K562 (cell line): ENCODE measurements at regions not wholly inside any gene's neighbourhood (a gene's known extent, or its start where the extent isn't known, plus 50 kb on each side); places are given as distances from the start of the nearest gene placed in this dataset.

Source experiments
- TF ChIP-seq, protein P1 (sequence below): fragments of 250-450 bp; sonication (Bioruptor Pico); IDR thresholded peaks from 2 replicates; pipeline ENCODE4 v1.8.0; 2022; ENCODE audit warnings: inconsistent platforms
- TF ChIP-seq, protein P2 (sequence below): fragments of 450-650 bp; IDR thresholded peaks from 2 replicates; pipeline ENCODE4 v1.6.1; 2016; ENCODE audit warnings: mild to moderate bottlenecking, moderate library complexity
- TF ChIP-seq, protein P3 (sequence below), 2 experiments: fragments of 450-650 bp; formaldehyde crosslinking in 1 of 2; IDR thresholded peaks; 2 replicates each; pipeline versions ENCODE4 v1.4.0 to v1.6.1; 2014 to 2020; ENCODE audit warnings: mild to moderate bottlenecking in 2 of 2, borderline replicate concordance in 1 of 2, low read depth in 1 of 2

- TF ChIP-seq, protein P1, sequence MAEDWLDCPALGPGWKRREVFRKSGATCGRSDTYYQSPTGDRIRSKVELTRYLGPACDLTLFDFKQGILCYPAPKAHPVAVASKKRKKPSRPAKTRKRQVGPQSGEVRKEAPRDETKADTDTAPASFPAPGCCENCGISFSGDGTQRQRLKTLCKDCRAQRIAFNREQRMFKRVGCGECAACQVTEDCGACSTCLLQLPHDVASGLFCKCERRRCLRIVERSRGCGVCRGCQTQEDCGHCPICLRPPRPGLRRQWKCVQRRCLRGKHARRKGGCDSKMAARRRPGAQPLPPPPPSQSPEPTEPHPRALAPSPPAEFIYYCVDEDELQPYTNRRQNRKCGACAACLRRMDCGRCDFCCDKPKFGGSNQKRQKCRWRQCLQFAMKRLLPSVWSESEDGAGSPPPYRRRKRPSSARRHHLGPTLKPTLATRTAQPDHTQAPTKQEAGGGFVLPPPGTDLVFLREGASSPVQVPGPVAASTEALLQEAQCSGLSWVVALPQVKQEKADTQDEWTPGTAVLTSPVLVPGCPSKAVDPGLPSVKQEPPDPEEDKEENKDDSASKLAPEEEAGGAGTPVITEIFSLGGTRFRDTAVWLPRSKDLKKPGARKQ (CRISPR knock-in tag): no peak
- TF ChIP-seq, protein P2, sequence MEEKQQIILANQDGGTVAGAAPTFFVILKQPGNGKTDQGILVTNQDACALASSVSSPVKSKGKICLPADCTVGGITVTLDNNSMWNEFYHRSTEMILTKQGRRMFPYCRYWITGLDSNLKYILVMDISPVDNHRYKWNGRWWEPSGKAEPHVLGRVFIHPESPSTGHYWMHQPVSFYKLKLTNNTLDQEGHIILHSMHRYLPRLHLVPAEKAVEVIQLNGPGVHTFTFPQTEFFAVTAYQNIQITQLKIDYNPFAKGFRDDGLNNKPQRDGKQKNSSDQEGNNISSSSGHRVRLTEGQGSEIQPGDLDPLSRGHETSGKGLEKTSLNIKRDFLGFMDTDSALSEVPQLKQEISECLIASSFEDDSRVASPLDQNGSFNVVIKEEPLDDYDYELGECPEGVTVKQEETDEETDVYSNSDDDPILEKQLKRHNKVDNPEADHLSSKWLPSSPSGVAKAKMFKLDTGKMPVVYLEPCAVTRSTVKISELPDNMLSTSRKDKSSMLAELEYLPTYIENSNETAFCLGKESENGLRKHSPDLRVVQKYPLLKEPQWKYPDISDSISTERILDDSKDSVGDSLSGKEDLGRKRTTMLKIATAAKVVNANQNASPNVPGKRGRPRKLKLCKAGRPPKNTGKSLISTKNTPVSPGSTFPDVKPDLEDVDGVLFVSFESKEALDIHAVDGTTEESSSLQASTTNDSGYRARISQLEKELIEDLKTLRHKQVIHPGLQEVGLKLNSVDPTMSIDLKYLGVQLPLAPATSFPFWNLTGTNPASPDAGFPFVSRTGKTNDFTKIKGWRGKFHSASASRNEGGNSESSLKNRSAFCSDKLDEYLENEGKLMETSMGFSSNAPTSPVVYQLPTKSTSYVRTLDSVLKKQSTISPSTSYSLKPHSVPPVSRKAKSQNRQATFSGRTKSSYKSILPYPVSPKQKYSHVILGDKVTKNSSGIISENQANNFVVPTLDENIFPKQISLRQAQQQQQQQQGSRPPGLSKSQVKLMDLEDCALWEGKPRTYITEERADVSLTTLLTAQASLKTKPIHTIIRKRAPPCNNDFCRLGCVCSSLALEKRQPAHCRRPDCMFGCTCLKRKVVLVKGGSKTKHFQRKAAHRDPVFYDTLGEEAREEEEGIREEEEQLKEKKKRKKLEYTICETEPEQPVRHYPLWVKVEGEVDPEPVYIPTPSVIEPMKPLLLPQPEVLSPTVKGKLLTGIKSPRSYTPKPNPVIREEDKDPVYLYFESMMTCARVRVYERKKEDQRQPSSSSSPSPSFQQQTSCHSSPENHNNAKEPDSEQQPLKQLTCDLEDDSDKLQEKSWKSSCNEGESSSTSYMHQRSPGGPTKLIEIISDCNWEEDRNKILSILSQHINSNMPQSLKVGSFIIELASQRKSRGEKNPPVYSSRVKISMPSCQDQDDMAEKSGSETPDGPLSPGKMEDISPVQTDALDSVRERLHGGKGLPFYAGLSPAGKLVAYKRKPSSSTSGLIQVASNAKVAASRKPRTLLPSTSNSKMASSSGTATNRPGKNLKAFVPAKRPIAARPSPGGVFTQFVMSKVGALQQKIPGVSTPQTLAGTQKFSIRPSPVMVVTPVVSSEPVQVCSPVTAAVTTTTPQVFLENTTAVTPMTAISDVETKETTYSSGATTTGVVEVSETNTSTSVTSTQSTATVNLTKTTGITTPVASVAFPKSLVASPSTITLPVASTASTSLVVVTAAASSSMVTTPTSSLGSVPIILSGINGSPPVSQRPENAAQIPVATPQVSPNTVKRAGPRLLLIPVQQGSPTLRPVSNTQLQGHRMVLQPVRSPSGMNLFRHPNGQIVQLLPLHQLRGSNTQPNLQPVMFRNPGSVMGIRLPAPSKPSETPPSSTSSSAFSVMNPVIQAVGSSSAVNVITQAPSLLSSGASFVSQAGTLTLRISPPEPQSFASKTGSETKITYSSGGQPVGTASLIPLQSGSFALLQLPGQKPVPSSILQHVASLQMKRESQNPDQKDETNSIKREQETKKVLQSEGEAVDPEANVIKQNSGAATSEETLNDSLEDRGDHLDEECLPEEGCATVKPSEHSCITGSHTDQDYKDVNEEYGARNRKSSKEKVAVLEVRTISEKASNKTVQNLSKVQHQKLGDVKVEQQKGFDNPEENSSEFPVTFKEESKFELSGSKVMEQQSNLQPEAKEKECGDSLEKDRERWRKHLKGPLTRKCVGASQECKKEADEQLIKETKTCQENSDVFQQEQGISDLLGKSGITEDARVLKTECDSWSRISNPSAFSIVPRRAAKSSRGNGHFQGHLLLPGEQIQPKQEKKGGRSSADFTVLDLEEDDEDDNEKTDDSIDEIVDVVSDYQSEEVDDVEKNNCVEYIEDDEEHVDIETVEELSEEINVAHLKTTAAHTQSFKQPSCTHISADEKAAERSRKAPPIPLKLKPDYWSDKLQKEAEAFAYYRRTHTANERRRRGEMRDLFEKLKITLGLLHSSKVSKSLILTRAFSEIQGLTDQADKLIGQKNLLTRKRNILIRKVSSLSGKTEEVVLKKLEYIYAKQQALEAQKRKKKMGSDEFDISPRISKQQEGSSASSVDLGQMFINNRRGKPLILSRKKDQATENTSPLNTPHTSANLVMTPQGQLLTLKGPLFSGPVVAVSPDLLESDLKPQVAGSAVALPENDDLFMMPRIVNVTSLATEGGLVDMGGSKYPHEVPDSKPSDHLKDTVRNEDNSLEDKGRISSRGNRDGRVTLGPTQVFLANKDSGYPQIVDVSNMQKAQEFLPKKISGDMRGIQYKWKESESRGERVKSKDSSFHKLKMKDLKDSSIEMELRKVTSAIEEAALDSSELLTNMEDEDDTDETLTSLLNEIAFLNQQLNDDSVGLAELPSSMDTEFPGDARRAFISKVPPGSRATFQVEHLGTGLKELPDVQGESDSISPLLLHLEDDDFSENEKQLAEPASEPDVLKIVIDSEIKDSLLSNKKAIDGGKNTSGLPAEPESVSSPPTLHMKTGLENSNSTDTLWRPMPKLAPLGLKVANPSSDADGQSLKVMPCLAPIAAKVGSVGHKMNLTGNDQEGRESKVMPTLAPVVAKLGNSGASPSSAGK: 0 out of 2 replicates have a peak, but pooled peaks have one; percentile 7
- TF ChIP-seq, protein P3, sequence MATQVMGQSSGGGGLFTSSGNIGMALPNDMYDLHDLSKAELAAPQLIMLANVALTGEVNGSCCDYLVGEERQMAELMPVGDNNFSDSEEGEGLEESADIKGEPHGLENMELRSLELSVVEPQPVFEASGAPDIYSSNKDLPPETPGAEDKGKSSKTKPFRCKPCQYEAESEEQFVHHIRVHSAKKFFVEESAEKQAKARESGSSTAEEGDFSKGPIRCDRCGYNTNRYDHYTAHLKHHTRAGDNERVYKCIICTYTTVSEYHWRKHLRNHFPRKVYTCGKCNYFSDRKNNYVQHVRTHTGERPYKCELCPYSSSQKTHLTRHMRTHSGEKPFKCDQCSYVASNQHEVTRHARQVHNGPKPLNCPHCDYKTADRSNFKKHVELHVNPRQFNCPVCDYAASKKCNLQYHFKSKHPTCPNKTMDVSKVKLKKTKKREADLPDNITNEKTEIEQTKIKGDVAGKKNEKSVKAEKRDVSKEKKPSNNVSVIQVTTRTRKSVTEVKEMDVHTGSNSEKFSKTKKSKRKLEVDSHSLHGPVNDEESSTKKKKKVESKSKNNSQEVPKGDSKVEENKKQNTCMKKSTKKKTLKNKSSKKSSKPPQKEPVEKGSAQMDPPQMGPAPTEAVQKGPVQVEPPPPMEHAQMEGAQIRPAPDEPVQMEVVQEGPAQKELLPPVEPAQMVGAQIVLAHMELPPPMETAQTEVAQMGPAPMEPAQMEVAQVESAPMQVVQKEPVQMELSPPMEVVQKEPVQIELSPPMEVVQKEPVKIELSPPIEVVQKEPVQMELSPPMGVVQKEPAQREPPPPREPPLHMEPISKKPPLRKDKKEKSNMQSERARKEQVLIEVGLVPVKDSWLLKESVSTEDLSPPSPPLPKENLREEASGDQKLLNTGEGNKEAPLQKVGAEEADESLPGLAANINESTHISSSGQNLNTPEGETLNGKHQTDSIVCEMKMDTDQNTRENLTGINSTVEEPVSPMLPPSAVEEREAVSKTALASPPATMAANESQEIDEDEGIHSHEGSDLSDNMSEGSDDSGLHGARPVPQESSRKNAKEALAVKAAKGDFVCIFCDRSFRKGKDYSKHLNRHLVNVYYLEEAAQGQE (IDR thresholded peaks at IDR 0.05; ENCODE audit: borderline replicate concordance): 0 out of 2 replicates have a peak, but pooled peaks have one; percentile 9
- TF ChIP-seq, protein P3 (CRISPR knock-in tag; IDR thresholded peaks at IDR 0.05; ENCODE audit: low read depth): no peak; the same call in 1 of the 2 replicates
These were observed 528.8 kb downstream of the SHQ1 start (continued) for GRCh38 chr3:72319194-72320094.
